ENCODE measurements at regions not wholly inside any gene's neighbourhood (a gene's known extent, or its start where the extent isn't known, plus 50 kb on each side); places are given as distances from the start of the nearest gene placed in this dataset.

GRCh38 chr2:117485588-117485987 lies 328.9 kb upstream of the DDX18 start:
- TF ChIP-seq CTCF (IDR thresholded peaks at IDR 0.05; ENCODE audit: insufficient read depth, low read length, poor library complexity, severe bottlenecking) (no peak), EZH2phosphoT487 (conservative IDR thresholded peaks at IDR 0.05; ENCODE audit: low read length) (no peak)
